Right atrium auricular region (tissue), 2 donors: ENCODE measurements at regions not wholly inside any gene's neighbourhood (a gene's known extent, or its start where the extent isn't known, plus 50 kb on each side); places are given as distances from the start of the nearest gene placed in this dataset.

Experiments used
- DNase-seq: peaks from one replicate; pipeline ENCODE4 v3.0.0-alpha.2; 2019; ENCODE audit warnings: low spot score
- H3K27ac ChIP-seq, 2 donors: fragments of 200-600 bp; sonication (generic); 1 replicate in 1 of 2; 2 replicates in 1 of 2; pipeline ENCODE4 v1.5.1; 2016 to 2019
- H3K27me3 ChIP-seq, 2 donors: fragments of 200-600 bp; sonication (generic); one replicate each; pipeline versions ENCODE4 v1.5.1 to v1.6.0; 2017 to 2019
- H3K36me3 ChIP-seq: fragments of 200-600 bp; sonication (generic); one replicate; pipeline ENCODE4 v1.5.1; 2016
- H3K4me1 ChIP-seq, 2 donors: fragments of 200-600 bp; sonication (generic); one replicate each; pipeline versions ENCODE4 v1.5.1 to v1.6.0; 2017 to 2019
- H3K4me3 ChIP-seq, 2 donors: fragments of 200-600 bp; sonication (generic); 1 replicate in 1 of 2; 2 replicates in 1 of 2; pipeline ENCODE4 v1.5.1; 2017 to 2019; ENCODE audit warnings: mild to moderate bottlenecking in 1 of 2, moderate library complexity in 1 of 2
- H3K9me3 ChIP-seq, 2 donors: fragments of 200-600 bp; sonication (generic); one replicate each; pipeline ENCODE4 v1.5.1; 2019
- CTCF ChIP-seq, 2 donors: fragments of 200-600 bp; sonication (generic); IDR thresholded peaks; one replicate each; pipeline ENCODE4 v1.5.1; 2019; ENCODE audit warnings: antibody characterized with exemption in 2 of 2

- Histone ChIP-seq H3K9me3 (no peaks in the 10 kb centered on the region), H3K4me3 (no peak overlapping the region), H3K27me3 (no peaks in the 10 kb centered on the region), H3K27ac (no peak overlapping the region), H3K36me3 (no peaks in the 10 kb centered on the region), H3K4me1 (peaks cover 0 to 21% of the 10 kb centered on the region in 2 donors)
- no peak for TF ChIP-seq CTCF (IDR thresholded peaks at IDR 0.05)
- DNase-seq, result no peak
Observed at GRCh38 chr1:17877316-17877715, 122.2 kb downstream of the ACTL8 start.

GRCh38 chr1:17877896-17878295, 122.8 kb downstream of the ACTL8 start:
- DNase-seq, result no peak
- no peak for TF ChIP-seq CTCF (IDR thresholded peaks at IDR 0.05)
- H3K27me3 ChIP-seq, result no peaks in the 10 kb centered on the region
- H3K4me3 ChIP-seq, result no peak overlapping the region
- no peaks in the 10 kb centered on the region for H3K9me3 ChIP-seq
- peaks cover 0 to 21% of the 10 kb centered on the region in 2 donors for H3K4me1 ChIP-seq
- H3K27ac ChIP-seq, result no peak overlapping the region
- no peaks in the 10 kb centered on the region for H3K36me3 ChIP-seq

- no peak for DNase-seq
- no peaks in the 10 kb centered on the region for H3K9me3 ChIP-seq
- peaks cover 0 to 21% of the 10 kb centered on the region in 2 donors for H3K4me1 ChIP-seq
- no peaks in the 10 kb centered on the region for H3K36me3 ChIP-seq
- H3K27ac ChIP-seq, result peak overlapping the region in 1 of 2 donors; percentile 16
- no peak for TF ChIP-seq CTCF (IDR thresholded peaks at IDR 0.05)
- no peaks in the 10 kb centered on the region for H3K27me3 ChIP-seq
- no peak overlapping the region for H3K4me3 ChIP-seq
Observed at GRCh38 chr1:17878837-17879236, 123.7 kb downstream of the ACTL8 start.

GRCh38 chr1:17880449-17880848, 125.3 kb downstream of the ACTL8 start:
- H3K36me3 ChIP-seq, result no peaks in the 10 kb centered on the region
- no peaks in the 10 kb centered on the region for H3K9me3 ChIP-seq
- DNase-seq, result no peak
- no peak overlapping the region for H3K27ac ChIP-seq
- H3K4me1 ChIP-seq, result peaks cover 0 to 8% of the 10 kb centered on the region in 2 donors
- no peak for TF ChIP-seq CTCF (IDR thresholded peaks at IDR 0.05)
- H3K4me3 ChIP-seq, result no peak overlapping the region
- no peaks in the 10 kb centered on the region for H3K27me3 ChIP-seq

GRCh38 chr1:17881761-17882160, 126.6 kb downstream of the ACTL8 start:
- Histone ChIP-seq H3K27me3 (no peaks in the 10 kb centered on the region), H3K36me3 (no peaks in the 10 kb centered on the region), H3K4me1 (peaks cover 0 to 8% of the 10 kb centered on the region in 2 donors), H3K9me3 (no peaks in the 10 kb centered on the region), H3K27ac (peak overlapping the region in 1 of 2 donors; percentile 43), H3K4me3 (no peak overlapping the region)
- TF ChIP-seq CTCF (IDR thresholded peaks at IDR 0.05), result peak; percentile 23 to 27
- DNase-seq, result no peak

- H3K36me3 ChIP-seq, result no peaks in the 10 kb centered on the region
- H3K4me3 ChIP-seq, result no peak overlapping the region
- H3K27ac ChIP-seq, result no peak overlapping the region
- no peak for TF ChIP-seq CTCF (IDR thresholded peaks at IDR 0.05)
- no peak for DNase-seq
- peaks cover 0 to 14% of the 10 kb centered on the region in 2 donors for H3K4me1 ChIP-seq
- H3K27me3 ChIP-seq, result no peaks in the 10 kb centered on the region
- H3K9me3 ChIP-seq, result no peaks in the 10 kb centered on the region
Observed at GRCh38 chr1:17883136-17883535, 128.0 kb downstream of the ACTL8 start.
